ENCODE measurements at regions not wholly inside any gene's neighbourhood (a gene's known extent, or its start where the extent isn't known, plus 50 kb on each side); places are given as distances from the start of the nearest gene placed in this dataset.
A peak's percentile ranks its signal among the peaks of the same experiment; 100 is the strongest.
"Not testable (repeated sequence)": the region's sequence is repeated elsewhere in the genome, so short reads cannot be mapped to it uniquely, and the experiment has no call there.

DNA sequence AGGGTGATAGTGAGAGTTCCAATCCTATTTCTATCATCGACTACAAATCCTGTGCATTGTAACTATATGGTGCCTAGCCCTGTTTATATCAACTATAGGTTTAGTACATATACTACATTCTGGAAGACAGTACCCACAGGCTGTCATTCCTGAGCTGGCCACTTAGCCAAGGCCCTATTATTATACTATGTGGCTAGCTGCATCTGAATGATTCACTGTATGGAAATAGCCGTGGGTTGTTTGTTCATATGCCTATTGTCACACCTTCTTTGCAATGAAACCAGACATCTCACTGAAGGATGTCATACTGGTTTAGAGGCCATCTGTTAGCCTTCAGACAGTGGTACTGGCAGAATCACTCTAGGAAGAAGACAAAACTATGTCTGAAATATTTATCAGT, 62.3 kb upstream of the FSIP2 start:
- H4K20me1 ChIP-seq (ENCODE audit: control insufficient read depth, extremely low read depth, insufficient read depth, low read length) = no peaks in the 10 kb centered on the region
- no peaks in the 10 kb centered on the region for H3K79me2 ChIP-seq (ENCODE audit: control insufficient read depth, insufficient read depth, low read length)
- H3K27ac ChIP-seq (ENCODE audit: insufficient read depth, low read length) = no peak overlapping the region
- H3K4me2 ChIP-seq (ENCODE audit: extremely low read depth, insufficient read depth, low read length) = no peak overlapping the region
- H3K36me3 ChIP-seq (ENCODE audit: control insufficient read depth, insufficient read depth, low read length) = no peaks in the 10 kb centered on the region
- no peak overlapping the region for H2AFZ ChIP-seq (ENCODE audit: low read length)
- no peak overlapping the region for H3K9ac ChIP-seq (ENCODE audit: insufficient read depth, low read length)
- H3K9me3 ChIP-seq (ENCODE audit: control insufficient read depth, insufficient read depth, low read depth, low read length) = no peaks in the 10 kb centered on the region
- no peaks in the 10 kb centered on the region for H3K27me3 ChIP-seq (ENCODE audit: control insufficient read depth, insufficient read depth, low read length)
- DNase-seq (ENCODE audit: low read depth in 2 of 2) = no peak
- TF ChIP-seq, protein P1, sequence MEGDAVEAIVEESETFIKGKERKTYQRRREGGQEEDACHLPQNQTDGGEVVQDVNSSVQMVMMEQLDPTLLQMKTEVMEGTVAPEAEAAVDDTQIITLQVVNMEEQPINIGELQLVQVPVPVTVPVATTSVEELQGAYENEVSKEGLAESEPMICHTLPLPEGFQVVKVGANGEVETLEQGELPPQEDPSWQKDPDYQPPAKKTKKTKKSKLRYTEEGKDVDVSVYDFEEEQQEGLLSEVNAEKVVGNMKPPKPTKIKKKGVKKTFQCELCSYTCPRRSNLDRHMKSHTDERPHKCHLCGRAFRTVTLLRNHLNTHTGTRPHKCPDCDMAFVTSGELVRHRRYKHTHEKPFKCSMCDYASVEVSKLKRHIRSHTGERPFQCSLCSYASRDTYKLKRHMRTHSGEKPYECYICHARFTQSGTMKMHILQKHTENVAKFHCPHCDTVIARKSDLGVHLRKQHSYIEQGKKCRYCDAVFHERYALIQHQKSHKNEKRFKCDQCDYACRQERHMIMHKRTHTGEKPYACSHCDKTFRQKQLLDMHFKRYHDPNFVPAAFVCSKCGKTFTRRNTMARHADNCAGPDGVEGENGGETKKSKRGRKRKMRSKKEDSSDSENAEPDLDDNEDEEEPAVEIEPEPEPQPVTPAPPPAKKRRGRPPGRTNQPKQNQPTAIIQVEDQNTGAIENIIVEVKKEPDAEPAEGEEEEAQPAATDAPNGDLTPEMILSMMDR (conservative IDR thresholded peaks at IDR 0.05 in 1 of 2, IDR thresholded peaks at IDR 0.05 in 1 of 2; ENCODE audit: low read depth in 1 of 2, low read length in 2 of 2) = no peak
- no peak for TF ChIP-seq EZH2 (IDR thresholded peaks at IDR 0.05; ENCODE audit: low read length, missing control alignments)
- no peaks in the 10 kb centered on the region for H3K4me1 ChIP-seq (ENCODE audit: control insufficient read depth, extremely low read depth, insufficient read depth, low read length)
- no peak overlapping the region for H3K4me3 ChIP-seq (replicated peaks in 1 of 4; ENCODE audit: control extremely low read depth in 1 of 4, insufficient read depth in 1 of 4, low read depth in 3 of 4, low read length in 4 of 4)

DNA sequence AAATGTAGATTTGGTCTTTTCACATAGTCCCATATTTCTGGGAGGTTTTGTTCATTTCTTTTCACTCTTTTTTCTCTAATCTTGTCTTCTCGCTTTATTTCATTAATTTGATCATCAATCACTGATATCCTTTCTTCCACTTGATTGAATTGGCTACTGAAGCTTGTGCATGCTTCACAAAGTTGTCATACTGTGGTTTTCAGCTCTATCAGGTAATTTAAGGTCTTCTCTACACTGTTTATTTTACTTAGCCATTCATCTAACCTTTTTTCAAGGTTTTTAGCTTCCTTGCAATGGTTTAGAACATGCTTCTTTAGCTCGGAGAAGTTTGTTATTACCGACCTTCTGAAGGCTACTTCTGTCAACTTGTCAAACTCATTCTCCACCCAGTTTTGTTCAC, 51.6 kb upstream of the FSIP2 start:
- not testable (repeated sequence) for H4K20me1 ChIP-seq (ENCODE audit: control insufficient read depth, extremely low read depth, insufficient read depth, low read length); H3K9me3 ChIP-seq (ENCODE audit: control insufficient read depth, insufficient read depth, low read depth, low read length)

GRCh38 chr2:185687967-185688366, 50.6 kb upstream of the FSIP2 start:
- Histone ChIP-seq H2AFZ (ENCODE audit: low read length) (no peak overlapping the region), H3K9ac (ENCODE audit: insufficient read depth, low read length) (no peak overlapping the region), H3K36me3 (ENCODE audit: control insufficient read depth, insufficient read depth, low read length) (no peaks in the 10 kb centered on the region), H3K4me2 (ENCODE audit: extremely low read depth, insufficient read depth, low read length) (no peak overlapping the region), H3K79me2 (ENCODE audit: control insufficient read depth, insufficient read depth, low read length) (no peaks in the 10 kb centered on the region), H3K4me3 (replicated peaks in 1 of 4; ENCODE audit: control extremely low read depth in 1 of 4, insufficient read depth in 1 of 4, low read depth in 3 of 4, low read length in 4 of 4) (no peak overlapping the region), H4K20me1 (ENCODE audit: control insufficient read depth, extremely low read depth, insufficient read depth, low read length) (no peaks in the 10 kb centered on the region), H3K27me3 (ENCODE audit: control insufficient read depth, insufficient read depth, low read length) (no peaks in the 10 kb centered on the region), H3K4me1 (ENCODE audit: control insufficient read depth, extremely low read depth, insufficient read depth, low read length) (no peaks in the 10 kb centered on the region), H3K27ac (ENCODE audit: insufficient read depth, low read length) (no peak overlapping the region), H3K9me3 (ENCODE audit: control insufficient read depth, insufficient read depth, low read depth, low read length) (no peaks in the 10 kb centered on the region)
- TF ChIP-seq, protein P1 (conservative IDR thresholded peaks at IDR 0.05 in 1 of 2, IDR thresholded peaks at IDR 0.05 in 1 of 2; ENCODE audit: low read depth in 1 of 2, low read length in 2 of 2) = no peak
- no peak for TF ChIP-seq EZH2 (IDR thresholded peaks at IDR 0.05; ENCODE audit: low read length, missing control alignments)
- no peak for DNase-seq (ENCODE audit: low read depth in 2 of 2)

More for the DNA sequence above, 51.6 kb upstream of the FSIP2 start:
- peak in 1 of 2 donors; percentile 64 for DNase-seq (ENCODE audit: low read depth in 2 of 2)
- H3K27me3 ChIP-seq (ENCODE audit: control insufficient read depth, insufficient read depth, low read length); H3K4me1 ChIP-seq (ENCODE audit: control insufficient read depth, extremely low read depth, insufficient read depth, low read length); H3K79me2 ChIP-seq (ENCODE audit: control insufficient read depth, insufficient read depth, low read length); H2AFZ ChIP-seq (ENCODE audit: low read length); H3K36me3 ChIP-seq (ENCODE audit: control insufficient read depth, insufficient read depth, low read length); H3K27ac ChIP-seq (ENCODE audit: insufficient read depth, low read length); H3K4me3 ChIP-seq (replicated peaks in 1 of 4; ENCODE audit: control extremely low read depth in 1 of 4, insufficient read depth in 1 of 4, low read depth in 3 of 4, low read length in 4 of 4); H3K9ac ChIP-seq (ENCODE audit: insufficient read depth, low read length); H3K4me2 ChIP-seq (ENCODE audit: extremely low read depth, insufficient read depth, low read length): not testable (repeated sequence)
